ENCODE measurements at regions not wholly inside any gene's neighbourhood (a gene's known extent, or its start where the extent isn't known, plus 50 kb on each side); places are given as distances from the start of the nearest gene placed in this dataset.

DNA sequence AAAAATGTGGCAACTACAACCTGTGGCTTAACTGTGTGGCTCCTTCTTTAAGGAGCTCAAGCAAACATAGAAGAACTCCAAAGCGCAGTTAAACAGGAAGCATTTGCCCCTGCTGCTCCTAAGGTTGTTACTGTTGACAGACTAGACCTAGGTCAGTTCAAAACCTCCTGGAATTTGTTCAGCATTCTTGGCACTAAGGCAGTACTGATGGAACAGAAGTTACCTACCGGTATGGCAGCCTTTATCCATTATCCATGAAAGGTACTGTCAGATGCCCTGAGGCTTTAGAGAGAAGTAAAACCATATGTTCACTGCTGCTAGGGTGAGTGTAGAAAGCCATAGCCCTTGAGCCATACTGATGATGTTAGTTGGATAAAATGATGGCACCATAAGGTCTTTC lies 916.5 kb upstream of the FAT3 start:
- TF ChIP-seq FOXK1 (CRISPR knock-in tag; IDR thresholded peaks at IDR 0.05) (no peak), TP53 (CRISPR knock-in tag; IDR thresholded peaks at IDR 0.05) (no peak), FOXJ3 (CRISPR knock-in tag; IDR thresholded peaks at IDR 0.05; ENCODE audit: borderline replicate concordance) (no peak), SOX15 (CRISPR knock-in tag; IDR thresholded peaks at IDR 0.05) (no peak), JUN (CRISPR knock-in tag; IDR thresholded peaks at IDR 0.05) (no peak), ATF1 (CRISPR knock-in tag; IDR thresholded peaks at IDR 0.05) (no peak), SP1 (CRISPR knock-in tag; conservative IDR thresholded peaks at IDR 0.05) (no peak)
- TF ChIP-seq, protein P1, sequence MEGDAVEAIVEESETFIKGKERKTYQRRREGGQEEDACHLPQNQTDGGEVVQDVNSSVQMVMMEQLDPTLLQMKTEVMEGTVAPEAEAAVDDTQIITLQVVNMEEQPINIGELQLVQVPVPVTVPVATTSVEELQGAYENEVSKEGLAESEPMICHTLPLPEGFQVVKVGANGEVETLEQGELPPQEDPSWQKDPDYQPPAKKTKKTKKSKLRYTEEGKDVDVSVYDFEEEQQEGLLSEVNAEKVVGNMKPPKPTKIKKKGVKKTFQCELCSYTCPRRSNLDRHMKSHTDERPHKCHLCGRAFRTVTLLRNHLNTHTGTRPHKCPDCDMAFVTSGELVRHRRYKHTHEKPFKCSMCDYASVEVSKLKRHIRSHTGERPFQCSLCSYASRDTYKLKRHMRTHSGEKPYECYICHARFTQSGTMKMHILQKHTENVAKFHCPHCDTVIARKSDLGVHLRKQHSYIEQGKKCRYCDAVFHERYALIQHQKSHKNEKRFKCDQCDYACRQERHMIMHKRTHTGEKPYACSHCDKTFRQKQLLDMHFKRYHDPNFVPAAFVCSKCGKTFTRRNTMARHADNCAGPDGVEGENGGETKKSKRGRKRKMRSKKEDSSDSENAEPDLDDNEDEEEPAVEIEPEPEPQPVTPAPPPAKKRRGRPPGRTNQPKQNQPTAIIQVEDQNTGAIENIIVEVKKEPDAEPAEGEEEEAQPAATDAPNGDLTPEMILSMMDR (IDR thresholded peaks at IDR 0.05), result no peak
- TF ChIP-seq, protein P2, sequence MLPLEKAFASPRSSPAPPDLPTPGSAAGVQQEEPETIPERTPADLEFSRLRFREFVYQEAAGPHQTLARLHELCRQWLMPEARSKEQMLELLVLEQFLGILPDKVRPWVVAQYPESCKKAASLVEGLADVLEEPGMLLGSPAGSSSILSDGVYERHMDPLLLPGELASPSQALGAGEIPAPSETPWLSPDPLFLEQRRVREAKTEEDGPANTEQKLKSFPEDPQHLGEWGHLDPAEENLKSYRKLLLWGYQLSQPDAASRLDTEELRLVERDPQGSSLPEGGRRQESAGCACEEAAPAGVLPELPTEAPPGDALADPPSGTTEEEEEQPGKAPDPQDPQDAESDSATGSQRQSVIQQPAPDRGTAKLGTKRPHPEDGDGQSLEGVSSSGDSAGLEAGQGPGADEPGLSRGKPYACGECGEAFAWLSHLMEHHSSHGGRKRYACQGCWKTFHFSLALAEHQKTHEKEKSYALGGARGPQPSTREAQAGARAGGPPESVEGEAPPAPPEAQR (CRISPR knock-in tag; IDR thresholded peaks at IDR 0.05), result no peak
- TF ChIP-seq, protein P3, sequence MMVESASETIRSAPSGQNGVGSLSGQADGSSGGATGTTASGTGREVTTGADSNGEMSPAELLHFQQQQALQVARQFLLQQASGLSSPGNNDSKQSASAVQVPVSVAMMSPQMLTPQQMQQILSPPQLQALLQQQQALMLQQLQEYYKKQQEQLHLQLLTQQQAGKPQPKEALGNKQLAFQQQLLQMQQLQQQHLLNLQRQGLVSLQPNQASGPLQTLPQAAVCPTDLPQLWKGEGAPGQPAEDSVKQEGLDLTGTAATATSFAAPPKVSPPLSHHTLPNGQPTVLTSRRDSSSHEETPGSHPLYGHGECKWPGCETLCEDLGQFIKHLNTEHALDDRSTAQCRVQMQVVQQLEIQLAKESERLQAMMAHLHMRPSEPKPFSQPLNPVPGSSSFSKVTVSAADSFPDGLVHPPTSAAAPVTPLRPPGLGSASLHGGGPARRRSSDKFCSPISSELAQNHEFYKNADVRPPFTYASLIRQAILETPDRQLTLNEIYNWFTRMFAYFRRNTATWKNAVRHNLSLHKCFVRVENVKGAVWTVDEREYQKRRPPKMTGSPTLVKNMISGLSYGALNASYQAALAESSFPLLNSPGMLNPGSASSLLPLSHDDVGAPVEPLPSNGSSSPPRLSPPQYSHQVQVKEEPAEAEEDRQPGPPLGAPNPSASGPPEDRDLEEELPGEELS (CRISPR knock-in tag; IDR thresholded peaks at IDR 0.05), result no peak
- TF ChIP-seq, protein P4, sequence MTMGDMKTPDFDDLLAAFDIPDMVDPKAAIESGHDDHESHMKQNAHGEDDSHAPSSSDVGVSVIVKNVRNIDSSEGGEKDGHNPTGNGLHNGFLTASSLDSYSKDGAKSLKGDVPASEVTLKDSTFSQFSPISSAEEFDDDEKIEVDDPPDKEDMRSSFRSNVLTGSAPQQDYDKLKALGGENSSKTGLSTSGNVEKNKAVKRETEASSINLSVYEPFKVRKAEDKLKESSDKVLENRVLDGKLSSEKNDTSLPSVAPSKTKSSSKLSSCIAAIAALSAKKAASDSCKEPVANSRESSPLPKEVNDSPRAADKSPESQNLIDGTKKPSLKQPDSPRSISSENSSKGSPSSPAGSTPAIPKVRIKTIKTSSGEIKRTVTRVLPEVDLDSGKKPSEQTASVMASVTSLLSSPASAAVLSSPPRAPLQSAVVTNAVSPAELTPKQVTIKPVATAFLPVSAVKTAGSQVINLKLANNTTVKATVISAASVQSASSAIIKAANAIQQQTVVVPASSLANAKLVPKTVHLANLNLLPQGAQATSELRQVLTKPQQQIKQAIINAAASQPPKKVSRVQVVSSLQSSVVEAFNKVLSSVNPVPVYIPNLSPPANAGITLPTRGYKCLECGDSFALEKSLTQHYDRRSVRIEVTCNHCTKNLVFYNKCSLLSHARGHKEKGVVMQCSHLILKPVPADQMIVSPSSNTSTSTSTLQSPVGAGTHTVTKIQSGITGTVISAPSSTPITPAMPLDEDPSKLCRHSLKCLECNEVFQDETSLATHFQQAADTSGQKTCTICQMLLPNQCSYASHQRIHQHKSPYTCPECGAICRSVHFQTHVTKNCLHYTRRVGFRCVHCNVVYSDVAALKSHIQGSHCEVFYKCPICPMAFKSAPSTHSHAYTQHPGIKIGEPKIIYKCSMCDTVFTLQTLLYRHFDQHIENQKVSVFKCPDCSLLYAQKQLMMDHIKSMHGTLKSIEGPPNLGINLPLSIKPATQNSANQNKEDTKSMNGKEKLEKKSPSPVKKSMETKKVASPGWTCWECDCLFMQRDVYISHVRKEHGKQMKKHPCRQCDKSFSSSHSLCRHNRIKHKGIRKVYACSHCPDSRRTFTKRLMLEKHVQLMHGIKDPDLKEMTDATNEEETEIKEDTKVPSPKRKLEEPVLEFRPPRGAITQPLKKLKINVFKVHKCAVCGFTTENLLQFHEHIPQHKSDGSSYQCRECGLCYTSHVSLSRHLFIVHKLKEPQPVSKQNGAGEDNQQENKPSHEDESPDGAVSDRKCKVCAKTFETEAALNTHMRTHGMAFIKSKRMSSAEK (CRISPR knock-in tag; IDR thresholded peaks at IDR 0.05; ENCODE audit: borderline replicate concordance), result no peak
